Trophoblast cell (in vitro differentiated cells and primary cell): ENCODE measurements at regions not wholly inside any gene's neighbourhood (a gene's known extent, or its start where the extent isn't known, plus 50 kb on each side); places are given as distances from the start of the nearest gene placed in this dataset.
"Not testable (repeated sequence)": the region's sequence is repeated elsewhere in the genome, so short reads cannot be mapped to it uniquely, and the experiment has no call there.

Source experiments
- DNase-seq, 2 donors: peaks; one replicate each; pipeline ENCODE4 v3.0.0-alpha.2; 2016
- H2AFZ ChIP-seq: 2 replicates; pipeline ENCODE4 v1.6.1; 2013; ENCODE audit warnings: low read length, moderate library complexity, mild to moderate bottlenecking; ENCODE audit not compliant: insufficient read depth, poor library complexity
- H2AK5ac ChIP-seq: 2 replicates; pipeline ENCODE4 v1.6.1; 2013; ENCODE audit warnings: mild to moderate bottlenecking, low read length
- H2BK120ac ChIP-seq: 2 replicates; pipeline ENCODE4 v1.6.1; 2013; ENCODE audit warnings: low read length, mild to moderate bottlenecking, moderate library complexity; ENCODE audit not compliant: insufficient read depth, poor library complexity
- H2BK12ac ChIP-seq: 2 replicates; pipeline ENCODE4 v1.6.1; 2013; ENCODE audit warnings: mild to moderate bottlenecking, low read length, moderate library complexity
- H2BK5ac ChIP-seq: 2 replicates; pipeline ENCODE4 v1.6.1; 2013; ENCODE audit warnings: low read length, low read depth, moderate library complexity, mild to moderate bottlenecking; ENCODE audit not compliant: poor library complexity
- H3K14ac ChIP-seq: 2 replicates; pipeline ENCODE4 v1.6.1; 2013; ENCODE audit warnings: mild to moderate bottlenecking, low read length
- H3K18ac ChIP-seq: 2 replicates; pipeline ENCODE4 v1.6.1; 2013; ENCODE audit warnings: mild to moderate bottlenecking, low read length
- H3K23ac ChIP-seq: 2 replicates; pipeline ENCODE4 v1.6.1; 2013; ENCODE audit warnings: low read length
- H3K27ac ChIP-seq: 2 replicates; pipeline ENCODE4 v1.5.1; 2013; ENCODE audit warnings: low read depth, mild to moderate bottlenecking, inconsistent platforms, low read length, moderate library complexity
- H3K27me3 ChIP-seq: 2 replicates; pipeline ENCODE4 v1.6.1; 2013; ENCODE audit warnings: inconsistent platforms, mild to moderate bottlenecking, low read length, moderate library complexity; ENCODE audit not compliant: insufficient read depth
- H3K36me3 ChIP-seq, 2 experiments: 1 replicate in 1 of 2; 2 replicates in 1 of 2; pipeline ENCODE4 v1.6.1; 2013; ENCODE audit warnings: low read length in 2 of 2, mild to moderate bottlenecking in 2 of 2, moderate library complexity in 1 of 2; ENCODE audit not compliant: insufficient read depth in 2 of 2, control insufficient read depth in 1 of 2
- H3K4ac ChIP-seq: 2 replicates; pipeline ENCODE4 v1.6.1; 2013; ENCODE audit warnings: low read depth, mild to moderate bottlenecking, low read length, moderate library complexity
- H3K4me1 ChIP-seq, 2 experiments: 1 replicate in 1 of 2; 2 replicates in 1 of 2; pipeline ENCODE4 v1.6.1; 2013; ENCODE audit warnings: low read length in 2 of 2, mild to moderate bottlenecking in 2 of 2, moderate library complexity in 1 of 2; ENCODE audit not compliant: insufficient read depth in 2 of 2, control insufficient read depth in 1 of 2
- H3K4me2 ChIP-seq: 2 replicates; pipeline ENCODE4 v1.6.1; 2013; ENCODE audit warnings: inconsistent platforms, mild to moderate bottlenecking, low read length, moderate library complexity
- H3K4me3 ChIP-seq: 2 replicates; pipeline ENCODE4 v1.5.1; 2013; ENCODE audit warnings: mild to moderate bottlenecking, low read depth, low read length, inconsistent platforms
- H3K79me1 ChIP-seq: one replicate; pipeline ENCODE4 v1.6.1; 2013; ENCODE audit warnings: low read length
- H3K79me2 ChIP-seq: 2 replicates; pipeline ENCODE4 v1.6.1; 2013; ENCODE audit warnings: low read length, mild to moderate bottlenecking; ENCODE audit not compliant: control insufficient read depth, insufficient read depth, poor library complexity
- H3K9ac ChIP-seq: 2 replicates; pipeline ENCODE4 v1.6.1; 2013; ENCODE audit warnings: mild to moderate bottlenecking, low read length
- H3K9me3 ChIP-seq: 2 replicates; pipeline ENCODE4 v1.6.1; 2013; ENCODE audit warnings: low read depth, mild to moderate bottlenecking, control low read depth, inconsistent platforms, low read length; ENCODE audit not compliant: insufficient read depth
- H4K12ac ChIP-seq: 2 replicates; pipeline ENCODE4 v1.6.1; 2013; ENCODE audit warnings: low read depth, mild to moderate bottlenecking, low read length, moderate library complexity
- H4K8ac ChIP-seq: 2 replicates; pipeline ENCODE4 v1.6.1; 2013; ENCODE audit warnings: low read depth, mild to moderate bottlenecking, low read length, moderate library complexity
- H4K91ac ChIP-seq: one replicate; pipeline ENCODE4 v1.6.1; 2013; ENCODE audit warnings: low read depth, mild to moderate bottlenecking, low read length, moderate library complexity
- WGBS: extraction: QIAGEN DNeasy Blood & Tissue Kit; methylation state at CpG from one replicate; pipeline ENCODE4 v1.1.7; 2013; ENCODE audit warnings: missing lambda C conversion rate; ENCODE audit not compliant: insufficient read length, insufficient coverage; ENCODE audit errors: extremely low coverage; 5-methylcytosine and 5-hydroxymethylcytosine counted together

DNA sequence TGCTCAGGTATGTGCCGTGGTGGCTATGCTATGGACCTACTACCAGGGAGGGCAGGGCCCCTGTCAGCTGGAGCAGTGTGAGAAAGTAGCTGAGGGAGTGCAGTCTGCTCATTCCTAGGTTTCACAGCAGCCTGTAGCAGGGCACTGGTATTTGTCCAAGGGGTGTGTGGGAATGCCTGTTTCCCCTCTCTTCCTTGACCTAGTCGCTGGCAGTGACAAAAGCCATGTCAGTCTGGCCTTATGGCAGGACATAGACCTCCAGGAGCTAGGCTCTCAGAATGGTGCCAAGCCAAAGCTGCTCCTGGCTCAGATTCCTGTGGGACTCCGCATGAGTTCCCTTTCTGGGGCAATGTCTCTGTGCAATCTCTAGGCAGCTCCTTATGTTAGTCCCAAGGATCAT, 253.9 kb upstream of the TYRP1 start:
- no peak overlapping the region for H3K27ac ChIP-seq
- H3K4me1 ChIP-seq: peaks cover 0 to 6% of the 10 kb centered on the region in 2 experiments
- no peak overlapping the region for H2AK5ac ChIP-seq
- WGBS: no CpG with 5 or more reads among the region's 3 CpGs
- no peak overlapping the region for H3K4me2 ChIP-seq
- H3K27me3 ChIP-seq: no peaks in the 10 kb centered on the region
- H2BK5ac ChIP-seq: no peak overlapping the region
- no peak overlapping the region for H3K9ac ChIP-seq
- peaks cover 5% of the 10 kb centered on the region for H3K9me3 ChIP-seq
- no peak overlapping the region for H2BK12ac ChIP-seq
- H3K23ac ChIP-seq: no peak overlapping the region
- no peak overlapping the region for H3K4ac ChIP-seq
- no peaks in the 10 kb centered on the region for H3K79me2 ChIP-seq
- H4K12ac ChIP-seq: no peak overlapping the region
- no peak for DNase-seq
- no peak overlapping the region for H2AFZ ChIP-seq
- H4K8ac ChIP-seq: no peak overlapping the region
- H2BK120ac ChIP-seq: no peak overlapping the region
- no peak overlapping the region for H4K91ac ChIP-seq
- H3K36me3 ChIP-seq: no peaks in the 10 kb centered on the region
- no peak overlapping the region for H3K18ac ChIP-seq
- H3K14ac ChIP-seq: no peak overlapping the region
- no peak overlapping the region for H3K4me3 ChIP-seq
- H3K79me1 ChIP-seq: no peaks in the 10 kb centered on the region

- not testable (repeated sequence) for H3K14ac ChIP-seq, H4K12ac ChIP-seq, H3K4ac ChIP-seq, H2AFZ ChIP-seq, H4K91ac ChIP-seq, H3K4me1 ChIP-seq, H3K9ac ChIP-seq, H2BK5ac ChIP-seq, H3K36me3 ChIP-seq, H3K79me1 ChIP-seq, H3K4me3 ChIP-seq, H3K27ac ChIP-seq, H4K8ac ChIP-seq, H3K18ac ChIP-seq, H3K23ac ChIP-seq, H2AK5ac ChIP-seq, H3K9me3 ChIP-seq, H2BK120ac ChIP-seq, H3K27me3 ChIP-seq, H3K4me2 ChIP-seq, H2BK12ac ChIP-seq, H3K79me2 ChIP-seq, DNase-seq
- no CpG with 5 or more reads among the region's 6 CpGs for WGBS
Observed at GRCh38 chr9:12441080-12441479, 252.1 kb upstream of the TYRP1 start.

DNA sequence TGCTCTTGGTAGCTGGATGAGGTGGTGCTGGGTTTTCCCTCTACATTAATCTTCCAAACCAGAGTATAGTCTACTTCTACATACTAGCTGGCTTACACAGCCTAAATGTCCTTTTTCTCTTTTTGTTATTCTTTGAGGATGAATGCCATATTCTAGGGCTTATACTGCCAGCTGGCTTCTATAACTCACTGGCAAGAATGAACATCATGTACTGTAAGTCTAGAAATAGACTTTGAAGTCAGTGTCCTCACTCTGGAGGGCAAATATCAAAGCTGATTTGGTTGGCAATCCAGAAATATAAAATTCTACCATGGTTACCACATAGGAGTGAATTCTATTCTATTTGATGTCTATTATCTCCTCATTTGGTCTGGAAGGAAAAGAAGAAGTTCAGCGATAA, 251.7 kb upstream of the TYRP1 start:
- Histone ChIP-seq H3K4ac (no peak overlapping the region), H4K12ac (no peak overlapping the region), H2BK12ac (no peak overlapping the region), H3K4me3 (no peak overlapping the region), H2AK5ac (no peak overlapping the region), H4K8ac (no peak overlapping the region), H4K91ac (no peak overlapping the region), H3K79me2 (no peaks in the 10 kb centered on the region), H2BK120ac (no peak overlapping the region), H3K18ac (no peak overlapping the region), H3K9me3 (peaks cover 5% of the 10 kb centered on the region), H2AFZ (no peak overlapping the region), H3K79me1 (no peaks in the 10 kb centered on the region), H3K9ac (no peak overlapping the region), H3K4me1 (peaks cover 0 to 6% of the 10 kb centered on the region in 2 experiments), H3K27ac (no peak overlapping the region), H3K23ac (no peak overlapping the region), H3K14ac (no peak overlapping the region), H3K4me2 (no peak overlapping the region), H2BK5ac (no peak overlapping the region), H3K27me3 (no peaks in the 10 kb centered on the region), H3K36me3 (no peaks in the 10 kb centered on the region)
- DNase-seq: no peak
- WGBS: no CpG with 5 or more reads among the region's 1 CpG

GRCh38 chr9:12448246-12448645, 244.9 kb upstream of the TYRP1 start:
- Histone ChIP-seq H2AK5ac (no peak overlapping the region), H3K27ac (no peak overlapping the region), H3K36me3 (no peaks in the 10 kb centered on the region), H3K27me3 (no peaks in the 10 kb centered on the region), H3K79me2 (no peaks in the 10 kb centered on the region), H3K4me2 (no peak overlapping the region), H2AFZ (no peak overlapping the region), H2BK120ac (no peak overlapping the region), H3K4me3 (no peak overlapping the region), H4K91ac (no peak overlapping the region), H3K4me1 (no peaks in the 10 kb centered on the region), H2BK12ac (no peak overlapping the region), H3K23ac (no peak overlapping the region), H3K14ac (no peak overlapping the region), H3K9me3 (no peaks in the 10 kb centered on the region), H3K9ac (no peak overlapping the region), H3K18ac (no peak overlapping the region), H2BK5ac (no peak overlapping the region), H4K12ac (no peak overlapping the region), H4K8ac (no peak overlapping the region), H3K79me1 (no peaks in the 10 kb centered on the region), H3K4ac (no peak overlapping the region)
- no CpG with 5 or more reads among the region's 1 CpG for WGBS
- no peak for DNase-seq
